Vagina (tissue), 2 donors: ENCODE measurements at regions not wholly inside any gene's neighbourhood (a gene's known extent, or its start where the extent isn't known, plus 50 kb on each side); places are given as distances from the start of the nearest gene placed in this dataset.

Source experiments
- DNase-seq, 2 donors: peaks; one replicate each; pipeline ENCODE4 v3.0.0-alpha.2; 2017; ENCODE audit errors: extremely low spot score in 2 of 2
- H3K27ac ChIP-seq: fragments of 200-600 bp; sonication (generic); one replicate; pipeline ENCODE4 v1.5.1; 2019
- H3K27me3 ChIP-seq: fragments of 200-600 bp; sonication (generic); one replicate; pipeline ENCODE4 v1.5.1; 2019
- H3K36me3 ChIP-seq, 2 donors: fragments of 200-600 bp; sonication (generic); one replicate each; pipeline ENCODE4 v1.5.1; 2017 to 2019
- H3K4me1 ChIP-seq: fragments of 200-600 bp; sonication (generic); one replicate; pipeline ENCODE4 v1.5.1; 2019
- H3K4me3 ChIP-seq, 2 donors: fragments of 200-600 bp; sonication (generic); 1 replicate in 1 of 2; 2 replicates in 1 of 2; pipeline ENCODE4 v1.5.1; 2016 to 2019
- H3K9me3 ChIP-seq: fragments of 200-600 bp; sonication (generic); one replicate; pipeline ENCODE4 v1.5.1; 2019
- CTCF ChIP-seq, 3 experiments: fragments of 450-650 bp in 2 of 3; fragments of 200-600 bp in 1 of 3; sonication (generic) in 1 of 3; IDR thresholded peaks; one replicate each; pipeline ENCODE4 v1.5.1; 2017 to 2019; ENCODE audit warnings: antibody characterized with exemption in 3 of 3, mild to moderate bottlenecking in 2 of 3, moderate library complexity in 2 of 3
- POLR2A ChIP-seq, 2 donors: fragments of 450-650 bp; IDR thresholded peaks; one replicate each; pipeline ENCODE4 v1.6.1; 2017; ENCODE audit warnings: antibody characterized with exemption in 2 of 2, mild to moderate bottlenecking in 2 of 2, moderate library complexity in 2 of 2
- POLR2AphosphoS5 ChIP-seq, 2 donors: sonication (generic); formaldehyde crosslinking; IDR thresholded peaks; one replicate each; pipeline ENCODE4 v1.9.0; 2017; ENCODE audit warnings: antibody characterized with exemption in 2 of 2, mild to moderate bottlenecking in 2 of 2, low read depth in 1 of 2; ENCODE audit not compliant: insufficient read depth in 1 of 2
- intact Hi-C: fragments of 100-400 bp; cut with DNase I; formaldehyde crosslinking; loops from one replicate; pipeline ENCODE4 v1.15.1; 2023

- H3K36me3 ChIP-seq: no peaks in the 10 kb centered on the region
- H3K27ac ChIP-seq: peak overlapping the region; percentile 38
- H3K27me3 ChIP-seq: no peaks in the 10 kb centered on the region
- H3K4me1 ChIP-seq: peaks cover 28% of the 10 kb centered on the region
- no peak for TF ChIP-seq POLR2A (IDR thresholded peaks at IDR 0.05)
- TF ChIP-seq CTCF (IDR thresholded peaks at IDR 0.05): no peak
- no peak for TF ChIP-seq POLR2AphosphoS5 (IDR thresholded peaks at IDR 0.05; ENCODE audit: insufficient read depth in 1 of 2, low read depth in 1 of 2)
- H3K9me3 ChIP-seq: no peaks in the 10 kb centered on the region
- intact Hi-C loops: no loop called here
- no peak for DNase-seq
- no peak overlapping the region for H3K4me3 ChIP-seq
These were observed 81.3 kb upstream of the SETBP1 start for GRCh38 chr18:44599412-44599811.

DNA sequence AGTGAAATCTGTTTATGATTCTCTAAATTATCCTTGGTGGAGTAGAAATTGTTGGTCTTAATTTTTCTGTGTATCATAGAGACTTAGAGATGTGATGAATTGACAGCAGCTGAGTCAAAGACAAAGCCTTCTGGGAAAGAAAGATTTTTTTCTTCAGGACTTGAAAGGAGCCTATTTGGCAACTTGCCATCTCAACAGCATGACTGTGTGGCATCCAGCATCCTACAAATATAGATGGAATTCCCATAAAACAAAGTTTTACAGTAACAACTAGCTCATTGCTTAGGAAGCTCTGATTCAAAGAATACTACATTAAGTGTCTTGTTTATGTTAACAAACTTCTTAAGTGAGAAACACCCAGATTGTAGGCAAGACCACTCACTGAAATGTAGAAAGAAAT is 79.2 kb upstream of the SETBP1 start:
- no peaks in the 10 kb centered on the region for H3K27me3 ChIP-seq
- no peaks in the 10 kb centered on the region for H3K9me3 ChIP-seq
- DNase-seq: no peak
- no peak overlapping the region for H3K27ac ChIP-seq
- intact Hi-C loops: no loop called here
- H3K36me3 ChIP-seq: no peaks in the 10 kb centered on the region
- peaks cover 17% of the 10 kb centered on the region for H3K4me1 ChIP-seq
- no peak overlapping the region for H3K4me3 ChIP-seq
- TF ChIP-seq POLR2A (IDR thresholded peaks at IDR 0.05): no peak
- TF ChIP-seq POLR2AphosphoS5 (IDR thresholded peaks at IDR 0.05; ENCODE audit: insufficient read depth in 1 of 2, low read depth in 1 of 2): no peak
- TF ChIP-seq CTCF (IDR thresholded peaks at IDR 0.05): no peak

- no peak overlapping the region for H3K4me3 ChIP-seq
- H3K27ac ChIP-seq: no peak overlapping the region
- intact Hi-C loops: no loop called here
- TF ChIP-seq POLR2AphosphoS5 (IDR thresholded peaks at IDR 0.05; ENCODE audit: insufficient read depth in 1 of 2, low read depth in 1 of 2): no peak
- no peaks in the 10 kb centered on the region for H3K27me3 ChIP-seq
- H3K4me1 ChIP-seq: peaks cover 17% of the 10 kb centered on the region
- no peak for DNase-seq
- H3K9me3 ChIP-seq: no peaks in the 10 kb centered on the region
- H3K36me3 ChIP-seq: no peaks in the 10 kb centered on the region
These were observed 78.3 kb upstream of the SETBP1 start for GRCh38 chr18:44602380-44602779.

GRCh38 chr18:44602845-44603244 is 77.8 kb upstream of the SETBP1 start:
- TF ChIP-seq POLR2A (IDR thresholded peaks at IDR 0.05) (no peak), CTCF (IDR thresholded peaks at IDR 0.05) (no peak), POLR2AphosphoS5 (IDR thresholded peaks at IDR 0.05; ENCODE audit: insufficient read depth in 1 of 2, low read depth in 1 of 2) (no peak)
- no peak for DNase-seq
- intact Hi-C loops: no loop called here
- H3K4me3 ChIP-seq: no peak overlapping the region
- no peaks in the 10 kb centered on the region for H3K9me3 ChIP-seq
- H3K36me3 ChIP-seq: no peaks in the 10 kb centered on the region
- no peak overlapping the region for H3K27ac ChIP-seq
- H3K27me3 ChIP-seq: no peaks in the 10 kb centered on the region
- H3K4me1 ChIP-seq: peaks cover 17% of the 10 kb centered on the region

DNA sequence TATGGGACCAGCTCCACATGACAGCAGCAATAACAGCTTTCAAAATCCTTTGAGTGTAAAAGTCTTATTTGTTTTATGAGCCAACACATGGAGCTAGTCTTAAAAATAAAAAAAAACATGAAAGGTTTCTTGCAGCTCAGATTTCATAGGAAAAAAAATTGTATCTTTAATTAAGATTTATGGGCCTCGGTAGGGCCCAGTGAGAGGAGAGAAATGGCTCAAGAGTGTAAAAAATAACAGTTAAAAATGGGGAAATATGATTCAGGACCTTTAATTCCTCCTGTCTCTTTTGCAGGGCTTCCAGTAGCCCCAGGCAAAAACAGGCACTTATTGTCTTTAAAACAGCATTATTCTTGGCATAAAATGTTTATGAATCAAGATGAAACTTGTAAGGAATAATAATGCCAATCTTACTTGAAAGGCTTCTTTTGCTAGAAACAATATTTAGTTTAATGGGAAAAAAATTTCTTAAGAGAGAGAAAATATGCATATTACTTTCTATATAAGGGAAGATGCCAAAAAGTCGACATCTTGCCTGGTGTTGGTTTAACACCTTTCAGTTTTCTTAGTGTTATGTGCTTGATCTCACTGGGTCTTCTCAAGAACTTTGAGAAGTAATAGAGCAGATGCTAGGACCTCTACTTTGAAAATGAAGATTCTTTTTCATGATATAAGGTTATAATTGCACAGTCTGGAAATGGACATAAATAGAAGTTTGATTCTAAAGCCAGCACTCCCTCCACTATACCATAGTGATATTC is 71.3 kb upstream of the SETBP1 start:
- H3K27me3 ChIP-seq: no peaks in the 10 kb centered on the region
- DNase-seq: no peak
- no peaks in the 10 kb centered on the region for H3K36me3 ChIP-seq
- intact Hi-C loops: no loop called here
- no peaks in the 10 kb centered on the region for H3K4me1 ChIP-seq
- no peaks in the 10 kb centered on the region for H3K9me3 ChIP-seq
- H3K27ac ChIP-seq: no peak overlapping the region
- H3K4me3 ChIP-seq: no peak overlapping the region
- no peak for TF ChIP-seq POLR2AphosphoS5 (IDR thresholded peaks at IDR 0.05; ENCODE audit: insufficient read depth in 1 of 2, low read depth in 1 of 2)
- no peak for TF ChIP-seq CTCF (IDR thresholded peaks at IDR 0.05)
- TF ChIP-seq POLR2A (IDR thresholded peaks at IDR 0.05): no peak
